ENCODE measurements at regions not wholly inside any gene's neighbourhood (a gene's known extent, or its start where the extent isn't known, plus 50 kb on each side); places are given as distances from the start of the nearest gene placed in this dataset.

- no peaks in the 10 kb centered on the region for H3K4me1 ChIP-seq
- TF ChIP-seq CTCF (IDR thresholded peaks at IDR 0.05) = no peak
- intact Hi-C loops (cut with DNase I) = no loop called here
- H3K4me3 ChIP-seq = no peak overlapping the region
- H3K27me3 ChIP-seq = no peaks in the 10 kb centered on the region
- H3K36me3 ChIP-seq = no peaks in the 10 kb centered on the region
- DNase-seq = no peak
- no peaks in the 10 kb centered on the region for H3K9me3 ChIP-seq
- H3K9ac ChIP-seq (ENCODE audit: low read depth in 2 of 2, low read length in 2 of 2) = no peak overlapping the region
- H3K27ac ChIP-seq = no peak overlapping the region
Observed at GRCh38 chr16:6008670-6009069, 911.1 kb upstream of the EEF2KMT start.

GRCh38 chr16:5993356-5993755, 895.8 kb upstream of the EEF2KMT start:
- intact Hi-C loops (cut with DNase I) = no loop called here
- TF ChIP-seq CTCF (IDR thresholded peaks at IDR 0.05) = no peak

GRCh38 chr16:5982979-5983378, 885.4 kb upstream of the EEF2KMT start:
- intact Hi-C loops (cut with DNase I) = no loop called here
- no peak overlapping the region for H3K27ac ChIP-seq
- no peak overlapping the region for H3K9ac ChIP-seq (ENCODE audit: low read depth in 2 of 2, low read length in 2 of 2)
- no peaks in the 10 kb centered on the region for H3K27me3 ChIP-seq
- no peaks in the 10 kb centered on the region for H3K9me3 ChIP-seq
- DNase-seq = no peak
- no peaks in the 10 kb centered on the region for H3K4me1 ChIP-seq
- H3K36me3 ChIP-seq = no peaks in the 10 kb centered on the region
- H3K4me3 ChIP-seq = no peak overlapping the region
- TF ChIP-seq CTCF (IDR thresholded peaks at IDR 0.05) = no peak

More at GRCh38 chr16:5993356-5993755, 895.8 kb upstream of the EEF2KMT start:
- no peaks in the 10 kb centered on the region for H3K36me3 ChIP-seq
- no peaks in the 10 kb centered on the region for H3K27me3 ChIP-seq
- no peaks in the 10 kb centered on the region for H3K4me1 ChIP-seq
- no peak overlapping the region for H3K9ac ChIP-seq (ENCODE audit: low read depth in 2 of 2, low read length in 2 of 2)
- H3K27ac ChIP-seq = no peak overlapping the region
- no peaks in the 10 kb centered on the region for H3K9me3 ChIP-seq
- no peak for DNase-seq
- H3K4me3 ChIP-seq = no peak overlapping the region

GRCh38 chr16:5979905-5980550, 882.4 kb upstream of the EEF2KMT start:
- no peak for TF ChIP-seq CTCF (IDR thresholded peaks at IDR 0.05)
- no peaks in the 10 kb centered on the region for H3K9me3 ChIP-seq
- no peaks in the 10 kb centered on the region for H3K4me1 ChIP-seq
- DNase-seq = no peak
- no peak overlapping the region for H3K4me3 ChIP-seq
- intact Hi-C loops (cut with DNase I) = no loop called here
- H3K36me3 ChIP-seq = no peaks in the 10 kb centered on the region
- H3K27ac ChIP-seq = no peak overlapping the region
- H3K27me3 ChIP-seq = no peaks in the 10 kb centered on the region
- no peak overlapping the region for H3K9ac ChIP-seq (ENCODE audit: low read depth in 2 of 2, low read length in 2 of 2)

GRCh38 chr16:5977329-5977728, 879.7 kb upstream of the EEF2KMT start:
- H3K9me3 ChIP-seq = no peaks in the 10 kb centered on the region
- no peaks in the 10 kb centered on the region for H3K27me3 ChIP-seq
- no peak for DNase-seq
- no peak for TF ChIP-seq CTCF (IDR thresholded peaks at IDR 0.05)
- H3K36me3 ChIP-seq = no peaks in the 10 kb centered on the region
- no peak overlapping the region for H3K27ac ChIP-seq
- no peak overlapping the region for H3K9ac ChIP-seq (ENCODE audit: low read depth in 2 of 2, low read length in 2 of 2)
- intact Hi-C loops (cut with DNase I) = no loop called here
- H3K4me3 ChIP-seq = no peak overlapping the region
- no peaks in the 10 kb centered on the region for H3K4me1 ChIP-seq

Measured in colonic mucosa (tissue), 4 donors.